T-helper 1 cell treated with Interleukin-12 subunit alpha and Interleukin-12 subunit beta and Interleukin-4 antibody, amounts not matched to agents 30 μg/mL and 1 μg/mL, for 36 hours (primary cell): ENCODE measurements at regions not wholly inside any gene's neighbourhood (a gene's known extent, or its start where the extent isn't known, plus 50 kb on each side); places are given as distances from the start of the nearest gene placed in this dataset.

ENCODE experiments used
- H3K27ac Mint-ChIP-seq: one replicate; pipeline ENCODE4 v1.8.0; 2021; ENCODE audit warnings: mild to moderate bottlenecking, mixed read lengths
- H3K27me3 Mint-ChIP-seq: one replicate; pipeline ENCODE4 v1.8.0; 2021; ENCODE audit warnings: low read depth, mixed read lengths
- H3K36me3 Mint-ChIP-seq: one replicate; pipeline ENCODE4 v1.8.0; 2021; ENCODE audit warnings: low read depth, mixed read lengths
- H3K4me1 Mint-ChIP-seq: one replicate; pipeline ENCODE4 v1.8.0; 2021; ENCODE audit warnings: low read depth, mixed read lengths
- H3K4me3 Mint-ChIP-seq: one replicate; pipeline ENCODE4 v1.8.0; 2021; ENCODE audit warnings: mild to moderate bottlenecking, moderate library complexity, mixed read lengths
- H3K9me3 Mint-ChIP-seq: one replicate; pipeline ENCODE4 v1.8.0; 2021; ENCODE audit warnings: mixed read lengths

- Mint-ChIP-seq H3K27ac (no peak overlapping the region), H3K9me3 (no peaks in the 10 kb centered on the region), H3K36me3 (no peaks in the 10 kb centered on the region), H3K4me3 (no peak overlapping the region), H3K27me3 (peaks cover 9% of the 10 kb centered on the region), H3K4me1 (peaks cover 2% of the 10 kb centered on the region)
These were observed 257.1 kb upstream of the DYNLRB2 start for GRCh38 chr16:80283466-80284392.

GRCh38 chr16:80280557-80280956 lies 260.2 kb upstream of the DYNLRB2 start:
- no peaks in the 10 kb centered on the region for H3K9me3 Mint-ChIP-seq
- no peak overlapping the region for H3K4me3 Mint-ChIP-seq
- H3K36me3 Mint-ChIP-seq: no peaks in the 10 kb centered on the region
- H3K4me1 Mint-ChIP-seq: peaks cover 2% of the 10 kb centered on the region
- peaks cover 12% of the 10 kb centered on the region for H3K27me3 Mint-ChIP-seq
- no peak overlapping the region for H3K27ac Mint-ChIP-seq

GRCh38 chr16:80279656-80280055 lies 261.1 kb upstream of the DYNLRB2 start:
- H3K27ac Mint-ChIP-seq: no peak overlapping the region
- no peaks in the 10 kb centered on the region for H3K9me3 Mint-ChIP-seq
- peaks cover 12% of the 10 kb centered on the region for H3K27me3 Mint-ChIP-seq
- H3K4me1 Mint-ChIP-seq: peaks cover 2% of the 10 kb centered on the region
- H3K4me3 Mint-ChIP-seq: no peak overlapping the region
- no peaks in the 10 kb centered on the region for H3K36me3 Mint-ChIP-seq

- Mint-ChIP-seq H3K4me3 (no peak overlapping the region), H3K9me3 (no peaks in the 10 kb centered on the region)
These were observed 263.6 kb upstream of the DYNLRB2 start for GRCh38 chr16:80277182-80277581.

GRCh38 chr16:80274576-80275191 lies 266.1 kb upstream of the DYNLRB2 start:
- no peak overlapping the region for H3K27ac Mint-ChIP-seq
- peaks cover 4% of the 10 kb centered on the region for H3K27me3 Mint-ChIP-seq
- H3K4me3 Mint-ChIP-seq: no peak overlapping the region
- H3K36me3 Mint-ChIP-seq: no peaks in the 10 kb centered on the region
- H3K4me1 Mint-ChIP-seq: peaks cover 2% of the 10 kb centered on the region
- H3K9me3 Mint-ChIP-seq: no peaks in the 10 kb centered on the region

More at GRCh38 chr16:80277182-80277581, 263.6 kb upstream of the DYNLRB2 start:
- peaks cover 2% of the 10 kb centered on the region for H3K4me1 Mint-ChIP-seq
- no peaks in the 10 kb centered on the region for H3K36me3 Mint-ChIP-seq
- peaks cover 4% of the 10 kb centered on the region for H3K27me3 Mint-ChIP-seq
- H3K27ac Mint-ChIP-seq: no peak overlapping the region

- Mint-ChIP-seq H3K27me3 (peaks cover 4% of the 10 kb centered on the region), H3K4me3 (no peak overlapping the region), H3K9me3 (no peaks in the 10 kb centered on the region), H3K4me1 (peaks cover under 1% of the 10 kb centered on the region), H3K36me3 (no peaks in the 10 kb centered on the region), H3K27ac (no peak overlapping the region)
These were observed 266.9 kb upstream of the DYNLRB2 start for GRCh38 chr16:80273635-80274538.

- no peak overlapping the region for H3K4me3 Mint-ChIP-seq
- H3K27ac Mint-ChIP-seq: no peak overlapping the region
These were observed 275.0 kb upstream of the DYNLRB2 start for GRCh38 chr16:80265624-80266306.

GRCh38 chr16:80263848-80264694 lies 276.7 kb upstream of the DYNLRB2 start:
- H3K36me3 Mint-ChIP-seq: no peaks in the 10 kb centered on the region
- H3K4me3 Mint-ChIP-seq: no peak overlapping the region
- no peaks in the 10 kb centered on the region for H3K4me1 Mint-ChIP-seq

More at GRCh38 chr16:80265624-80266306, 275.0 kb upstream of the DYNLRB2 start:
- Mint-ChIP-seq H3K9me3 (no peaks in the 10 kb centered on the region), H3K27me3 (peaks cover 3% of the 10 kb centered on the region), H3K36me3 (no peaks in the 10 kb centered on the region), H3K4me1 (no peaks in the 10 kb centered on the region)

GRCh38 chr16:80263181-80263823 lies 277.5 kb upstream of the DYNLRB2 start:
- peaks cover 3% of the 10 kb centered on the region for H3K27me3 Mint-ChIP-seq
- no peak overlapping the region for H3K27ac Mint-ChIP-seq
- no peaks in the 10 kb centered on the region for H3K9me3 Mint-ChIP-seq
- H3K4me3 Mint-ChIP-seq: no peak overlapping the region
- no peaks in the 10 kb centered on the region for H3K4me1 Mint-ChIP-seq
- H3K36me3 Mint-ChIP-seq: no peaks in the 10 kb centered on the region

More at GRCh38 chr16:80263848-80264694, 276.7 kb upstream of the DYNLRB2 start:
- H3K27me3 Mint-ChIP-seq: peaks cover 3% of the 10 kb centered on the region
- no peak overlapping the region for H3K27ac Mint-ChIP-seq
- no peaks in the 10 kb centered on the region for H3K9me3 Mint-ChIP-seq

- Mint-ChIP-seq H3K36me3 (no peaks in the 10 kb centered on the region), H3K27ac (no peak overlapping the region), H3K27me3 (no peaks in the 10 kb centered on the region), H3K9me3 (no peaks in the 10 kb centered on the region), H3K4me1 (no peaks in the 10 kb centered on the region), H3K4me3 (no peak overlapping the region)
These were observed 279.9 kb upstream of the DYNLRB2 start for GRCh38 chr16:80260906-80261311.

- no peaks in the 10 kb centered on the region for H3K27me3 Mint-ChIP-seq
- H3K4me3 Mint-ChIP-seq: no peak overlapping the region
- H3K36me3 Mint-ChIP-seq: no peaks in the 10 kb centered on the region
- no peaks in the 10 kb centered on the region for H3K9me3 Mint-ChIP-seq
- H3K27ac Mint-ChIP-seq: no peak overlapping the region
- H3K4me1 Mint-ChIP-seq: no peaks in the 10 kb centered on the region
These were observed 281.4 kb upstream of the DYNLRB2 start for GRCh38 chr16:80259290-80259805.

- Mint-ChIP-seq H3K4me1 (no peaks in the 10 kb centered on the region), H3K27ac (no peak overlapping the region), H3K36me3 (no peaks in the 10 kb centered on the region), H3K4me3 (no peak overlapping the region), H3K27me3 (no peaks in the 10 kb centered on the region), H3K9me3 (no peaks in the 10 kb centered on the region)
These were observed 282.4 kb upstream of the DYNLRB2 start for GRCh38 chr16:80258407-80258806.

GRCh38 chr16:80254970-80255369 lies 285.8 kb upstream of the DYNLRB2 start:
- no peaks in the 10 kb centered on the region for H3K27me3 Mint-ChIP-seq
- H3K27ac Mint-ChIP-seq: no peak overlapping the region
- no peaks in the 10 kb centered on the region for H3K9me3 Mint-ChIP-seq
- H3K4me1 Mint-ChIP-seq: no peaks in the 10 kb centered on the region
- no peak overlapping the region for H3K4me3 Mint-ChIP-seq
- no peaks in the 10 kb centered on the region for H3K36me3 Mint-ChIP-seq
